ENCODE measurements at regions not wholly inside any gene's neighbourhood (a gene's known extent, or its start where the extent isn't known, plus 50 kb on each side); places are given as distances from the start of the nearest gene placed in this dataset.

GRCh38 chr20:48311956-48312355 lies 515.8 kb downstream of the PREX1 start:
- Mint-ChIP-seq H3K4me1 (peaks cover 36% of the 10 kb centered on the region), H3K36me3 (no peaks in the 10 kb centered on the region), H3K27me3 (ENCODE audit: low read depth) (no peaks in the 10 kb centered on the region; the same call in none of the 2 replicates), H3K9me3 (peaks cover 16% of the 10 kb centered on the region), H3K4me3 (no peak overlapping the region), H3K27ac (no peak overlapping the region)
- no peak for TF ChIP-seq CREM (CRISPR knock-in tag; IDR thresholded peaks at IDR 0.05)
- TF ChIP-seq ZNF425 (CRISPR knock-in tag; conservative IDR thresholded peaks at IDR 0.05): no peak
- TF ChIP-seq ZBTB21 (CRISPR knock-in tag; IDR thresholded peaks at IDR 0.05; ENCODE audit: borderline replicate concordance): no peak
- TF ChIP-seq USF1 (CRISPR knock-in tag; IDR thresholded peaks at IDR 0.05): no peak
- TF ChIP-seq ZNF396 (CRISPR knock-in tag; IDR thresholded peaks at IDR 0.05; ENCODE audit: borderline replicate concordance): no peak
- TF ChIP-seq ZNF263 (CRISPR knock-in tag; IDR thresholded peaks at IDR 0.05; ENCODE audit: low read depth): no peak
- no peak for TF ChIP-seq NFE2L1 (CRISPR knock-in tag; IDR thresholded peaks at IDR 0.05)
- no peak for TF ChIP-seq USF2 (CRISPR knock-in tag; IDR thresholded peaks at IDR 0.05)
- TF ChIP-seq AR (CRISPR knock-in tag; IDR thresholded peaks at IDR 0.05): no peak
- ATAC-seq (no peak), DNase-seq (ENCODE audit: low spot score) (no peak)
- ChIA-PET POLR2A (no interaction called here), CTCF (interaction anchor here (1.8 kb wide), 1 partner anchor 309 kb away, joined by 8 read pairs; no protein-coding TSS in a partner anchor)

- H3K27ac Mint-ChIP-seq: no peak overlapping the region
- H3K36me3 Mint-ChIP-seq: no peaks in the 10 kb centered on the region
- peaks cover 27% of the 10 kb centered on the region for H3K4me1 Mint-ChIP-seq
- H3K9me3 Mint-ChIP-seq: peaks cover 12% of the 10 kb centered on the region
- TF ChIP-seq GTF2I (CRISPR knock-in tag; conservative IDR thresholded peaks at IDR 0.05) (no peak), NFATC4 (CRISPR knock-in tag; IDR thresholded peaks at IDR 0.05) (no peak), TEAD1 (CRISPR knock-in tag; IDR thresholded peaks at IDR 0.05) (no peak), HMGA2 (CRISPR knock-in tag; IDR thresholded peaks at IDR 0.05) (no peak), E2F4 (CRISPR knock-in tag; IDR thresholded peaks at IDR 0.05; ENCODE audit: borderline replicate concordance, low read depth) (no peak), ZSCAN18 (CRISPR knock-in tag; IDR thresholded peaks at IDR 0.05) (no peak), ZNF121 (CRISPR knock-in tag; IDR thresholded peaks at IDR 0.05) (no peak), MXD4 (CRISPR knock-in tag; IDR thresholded peaks at IDR 0.05; ENCODE audit: borderline replicate concordance) (no peak), ARID4B (CRISPR knock-in tag; IDR thresholded peaks at IDR 0.05; ENCODE audit: borderline replicate concordance) (no peak), TCF7 (CRISPR knock-in tag; IDR thresholded peaks at IDR 0.05; ENCODE audit: low read depth) (no peak), ZNF425 (CRISPR knock-in tag; conservative IDR thresholded peaks at IDR 0.05) (no peak)
- CTCF ChIA-PET: no interaction called here
- POLR2A ChIA-PET: no interaction called here
- ATAC-seq (no peak), DNase-seq (ENCODE audit: low spot score) (no peak)
- H3K27me3 Mint-ChIP-seq (ENCODE audit: low read depth): no peaks in the 10 kb centered on the region; the same call in 1 of the 2 replicates
- H3K4me3 Mint-ChIP-seq: no peak overlapping the region
Measured at GRCh38 chr20:48310305-48310704, 517.5 kb downstream of the PREX1 start.
